ENCODE measurements at regions not wholly inside any gene's neighbourhood (a gene's known extent, or its start where the extent isn't known, plus 50 kb on each side); places are given as distances from the start of the nearest gene placed in this dataset.

- no peak for DNase-seq (ENCODE audit: low read depth in 6 of 9, low spot score in 9 of 9)
- no peaks in the 10 kb centered on the region for H3K4me1 ChIP-seq (ENCODE audit: control insufficient read depth in 2 of 2, insufficient read depth in 2 of 2, low read length in 2 of 2)
- H3K4me3 ChIP-seq (ENCODE audit: low read length in 2 of 2), result no peak overlapping the region
- H3K36me3 ChIP-seq (ENCODE audit: control insufficient read depth in 2 of 2, insufficient read depth in 2 of 2, low read length in 1 of 2), result no peaks in the 10 kb centered on the region
- 93% methylated on average over 5 of the region's 5 CpGs for WGBS
- no peaks in the 10 kb centered on the region for H3K9me3 ChIP-seq (ENCODE audit: control insufficient read depth in 2 of 2, insufficient read depth in 1 of 2, low read length in 1 of 2)
- no peak overlapping the region for H3K27ac ChIP-seq (ENCODE audit: low read depth in 1 of 2, low read length in 1 of 2)
- no peaks in the 10 kb centered on the region for H3K27me3 ChIP-seq (ENCODE audit: control insufficient read depth in 2 of 2, insufficient read depth in 1 of 2, low read length in 1 of 2)
Measured at GRCh38 chr4:24033626-24034025, 143.8 kb upstream of the PPARGC1A start.

DNA sequence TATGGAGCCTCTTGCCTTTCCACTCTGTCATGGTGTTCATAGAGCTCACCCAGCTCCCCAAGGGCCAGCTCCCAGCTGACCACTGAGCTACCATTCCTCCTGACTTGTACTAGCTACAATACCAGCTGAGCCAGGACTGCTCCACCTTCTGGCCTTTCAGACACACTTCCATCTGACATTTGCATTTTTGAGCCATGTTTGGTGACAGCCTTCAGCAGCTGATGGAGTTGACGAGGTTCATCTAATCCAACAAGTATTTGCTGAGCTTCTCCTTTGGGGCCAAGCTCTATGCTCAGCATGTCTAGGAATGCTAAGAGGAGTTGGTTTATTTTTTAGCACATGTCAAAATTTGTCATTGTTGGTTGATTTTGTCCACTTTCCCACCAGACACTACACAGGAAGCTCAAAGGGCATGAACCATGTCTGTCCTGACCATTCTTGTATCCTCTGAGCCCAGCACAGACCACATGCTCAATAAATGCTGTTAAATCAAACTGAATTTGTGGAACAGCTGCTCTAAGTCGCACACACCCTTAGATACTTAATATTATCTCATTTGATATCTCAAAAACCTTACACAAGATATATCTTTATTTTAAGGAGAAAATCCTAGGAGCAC, 142.6 kb upstream of the PPARGC1A start:
- Histone ChIP-seq H3K27ac (ENCODE audit: low read depth in 1 of 2, low read length in 1 of 2) (no peak overlapping the region), H3K4me1 (ENCODE audit: control insufficient read depth in 2 of 2, insufficient read depth in 2 of 2, low read length in 2 of 2) (no peaks in the 10 kb centered on the region), H3K36me3 (ENCODE audit: control insufficient read depth in 2 of 2, insufficient read depth in 2 of 2, low read length in 1 of 2) (no peaks in the 10 kb centered on the region), H3K4me3 (ENCODE audit: low read length in 2 of 2) (no peak overlapping the region), H3K27me3 (ENCODE audit: control insufficient read depth in 2 of 2, insufficient read depth in 1 of 2, low read length in 1 of 2) (no peaks in the 10 kb centered on the region), H3K9me3 (ENCODE audit: control insufficient read depth in 2 of 2, insufficient read depth in 1 of 2, low read length in 1 of 2) (no peaks in the 10 kb centered on the region)
- 74% methylated on average over 2 of the region's 2 CpGs for WGBS
- no peak for DNase-seq (ENCODE audit: low read depth in 6 of 9, low spot score in 9 of 9)

DNA sequence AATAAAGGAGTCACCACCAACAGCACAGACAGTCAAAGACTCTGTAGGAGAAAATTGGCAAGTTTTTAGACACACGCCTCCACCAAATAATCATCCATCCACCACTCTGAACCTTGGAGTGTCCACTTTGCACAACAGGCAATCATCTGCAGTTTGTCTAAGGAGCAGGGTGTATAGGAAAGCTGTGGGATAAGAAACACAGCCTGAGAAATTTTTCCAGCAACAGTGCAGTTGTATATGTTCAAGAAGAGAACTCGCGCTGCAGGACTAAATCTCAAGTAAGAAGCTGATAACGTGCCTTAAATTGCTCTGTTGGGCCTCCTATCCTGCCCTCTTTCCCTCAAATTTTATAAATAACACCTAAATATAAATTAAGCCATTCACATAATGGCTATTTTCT, 136.7 kb upstream of the PPARGC1A start:
- DNase-seq (ENCODE audit: low read depth in 6 of 9, low spot score in 9 of 9), result no peak
- H3K4me1 ChIP-seq (ENCODE audit: control insufficient read depth in 2 of 2, insufficient read depth in 2 of 2, low read length in 2 of 2), result no peaks in the 10 kb centered on the region
- H3K27me3 ChIP-seq (ENCODE audit: control insufficient read depth in 2 of 2, insufficient read depth in 1 of 2, low read length in 1 of 2), result no peaks in the 10 kb centered on the region
- 83% methylated on average over 4 of the region's 4 CpGs for WGBS
- no peak overlapping the region for H3K27ac ChIP-seq (ENCODE audit: low read depth in 1 of 2, low read length in 1 of 2)
- no peaks in the 10 kb centered on the region for H3K9me3 ChIP-seq (ENCODE audit: control insufficient read depth in 2 of 2, insufficient read depth in 1 of 2, low read length in 1 of 2)
- no peaks in the 10 kb centered on the region for H3K36me3 ChIP-seq (ENCODE audit: control insufficient read depth in 2 of 2, insufficient read depth in 2 of 2, low read length in 1 of 2)
- H3K4me3 ChIP-seq (ENCODE audit: low read length in 2 of 2), result no peak overlapping the region

- Histone ChIP-seq H3K4me1 (ENCODE audit: control insufficient read depth in 2 of 2, insufficient read depth in 2 of 2, low read length in 2 of 2) (no peaks in the 10 kb centered on the region), H3K36me3 (ENCODE audit: control insufficient read depth in 2 of 2, insufficient read depth in 2 of 2, low read length in 1 of 2) (no peaks in the 10 kb centered on the region), H3K27ac (ENCODE audit: low read depth in 1 of 2, low read length in 1 of 2) (no peak overlapping the region), H3K27me3 (ENCODE audit: control insufficient read depth in 2 of 2, insufficient read depth in 1 of 2, low read length in 1 of 2) (no peaks in the 10 kb centered on the region), H3K9me3 (ENCODE audit: control insufficient read depth in 2 of 2, insufficient read depth in 1 of 2, low read length in 1 of 2) (no peaks in the 10 kb centered on the region), H3K4me3 (ENCODE audit: low read length in 2 of 2) (no peak overlapping the region)
- DNase-seq (ENCODE audit: low read depth in 6 of 9, low spot score in 9 of 9), result no peak
- 87% methylated on average over 4 of the region's 4 CpGs for WGBS
Measured at GRCh38 chr4:24024605-24025004, 134.8 kb upstream of the PPARGC1A start.

- 90% methylated on average over 4 of the region's 4 CpGs for WGBS
Measured at GRCh38 chr4:24024157-24024556, 134.3 kb upstream of the PPARGC1A start.

GRCh38 chr4:24015782-24016181, 125.9 kb upstream of the PPARGC1A start:
- H3K4me1 ChIP-seq (ENCODE audit: control insufficient read depth in 2 of 2, insufficient read depth in 2 of 2, low read length in 2 of 2), result no peaks in the 10 kb centered on the region
- H3K27me3 ChIP-seq (ENCODE audit: control insufficient read depth in 2 of 2, insufficient read depth in 1 of 2, low read length in 1 of 2), result no peaks in the 10 kb centered on the region
- H3K36me3 ChIP-seq (ENCODE audit: control insufficient read depth in 2 of 2, insufficient read depth in 2 of 2, low read length in 1 of 2), result no peaks in the 10 kb centered on the region
- H3K9me3 ChIP-seq (ENCODE audit: control insufficient read depth in 2 of 2, insufficient read depth in 1 of 2, low read length in 1 of 2), result no peaks in the 10 kb centered on the region
- WGBS, result 89% methylated on average over 1 of the region's 1 CpG
- no peak overlapping the region for H3K27ac ChIP-seq (ENCODE audit: low read depth in 1 of 2, low read length in 1 of 2)
- H3K4me3 ChIP-seq (ENCODE audit: low read length in 2 of 2), result no peak overlapping the region
- no peak for DNase-seq (ENCODE audit: low read depth in 6 of 9, low spot score in 9 of 9)

More at GRCh38 chr4:24024157-24024556, 134.3 kb upstream of the PPARGC1A start:
- H3K4me1 ChIP-seq (ENCODE audit: control insufficient read depth in 2 of 2, insufficient read depth in 2 of 2, low read length in 2 of 2), result no peaks in the 10 kb centered on the region
- DNase-seq (ENCODE audit: low read depth in 6 of 9, low spot score in 9 of 9), result no peak
- no peak overlapping the region for H3K27ac ChIP-seq (ENCODE audit: low read depth in 1 of 2, low read length in 1 of 2)
- H3K4me3 ChIP-seq (ENCODE audit: low read length in 2 of 2), result no peak overlapping the region
- no peaks in the 10 kb centered on the region for H3K9me3 ChIP-seq (ENCODE audit: control insufficient read depth in 2 of 2, insufficient read depth in 1 of 2, low read length in 1 of 2)
- no peaks in the 10 kb centered on the region for H3K36me3 ChIP-seq (ENCODE audit: control insufficient read depth in 2 of 2, insufficient read depth in 2 of 2, low read length in 1 of 2)
- no peaks in the 10 kb centered on the region for H3K27me3 ChIP-seq (ENCODE audit: control insufficient read depth in 2 of 2, insufficient read depth in 1 of 2, low read length in 1 of 2)

- DNase-seq (ENCODE audit: low read depth in 6 of 9, low spot score in 9 of 9), result no peak
Measured at GRCh38 chr4:24013668-24014422, 124.0 kb upstream of the PPARGC1A start.

DNA sequence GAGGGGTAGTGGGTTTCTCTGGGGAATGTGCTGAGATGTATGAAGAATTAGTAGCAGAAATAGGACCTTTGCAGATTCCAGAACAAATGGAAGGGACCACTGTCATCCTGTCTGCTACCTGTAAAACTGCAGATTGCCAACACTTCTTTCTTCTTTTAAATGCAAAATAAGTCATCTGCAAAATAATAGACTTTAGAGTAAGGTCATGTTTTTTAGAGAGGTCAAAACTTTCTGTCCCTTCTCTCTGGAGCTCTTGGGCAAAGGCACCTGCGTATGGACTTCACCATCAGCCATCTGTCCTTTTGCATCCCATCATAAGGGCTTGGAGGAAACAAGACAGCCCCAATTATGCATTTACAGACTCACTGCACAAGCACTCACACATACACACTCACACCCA, 121.1 kb upstream of the PPARGC1A start:
- 75% methylated on average over 1 of the region's 1 CpG for WGBS
- DNase-seq (ENCODE audit: low read depth in 6 of 9, low spot score in 9 of 9), result no peak
- no peak overlapping the region for H3K4me3 ChIP-seq (ENCODE audit: low read length in 2 of 2)

More at GRCh38 chr4:24013668-24014422, 124.0 kb upstream of the PPARGC1A start:
- no peaks in the 10 kb centered on the region for H3K27me3 ChIP-seq (ENCODE audit: control insufficient read depth in 2 of 2, insufficient read depth in 1 of 2, low read length in 1 of 2)
- no peaks in the 10 kb centered on the region for H3K36me3 ChIP-seq (ENCODE audit: control insufficient read depth in 2 of 2, insufficient read depth in 2 of 2, low read length in 1 of 2)
- no peak overlapping the region for H3K27ac ChIP-seq (ENCODE audit: low read depth in 1 of 2, low read length in 1 of 2)
- no peaks in the 10 kb centered on the region for H3K9me3 ChIP-seq (ENCODE audit: control insufficient read depth in 2 of 2, insufficient read depth in 1 of 2, low read length in 1 of 2)
- no peaks in the 10 kb centered on the region for H3K4me1 ChIP-seq (ENCODE audit: control insufficient read depth in 2 of 2, insufficient read depth in 2 of 2, low read length in 2 of 2)
- WGBS, result 79% methylated on average over 8 of the region's 8 CpGs
- no peak overlapping the region for H3K4me3 ChIP-seq (ENCODE audit: low read length in 2 of 2)

GRCh38 chr4:24010573-24010972, 120.7 kb upstream of the PPARGC1A start:
- no peaks in the 10 kb centered on the region for H3K4me1 ChIP-seq (ENCODE audit: control insufficient read depth in 2 of 2, insufficient read depth in 2 of 2, low read length in 2 of 2)
- WGBS, result 51% methylated on average over 3 of the region's 3 CpGs
- no peak for DNase-seq (ENCODE audit: low read depth in 6 of 9, low spot score in 9 of 9)

More for the DNA sequence above, 121.1 kb upstream of the PPARGC1A start:
- Histone ChIP-seq H3K4me1 (ENCODE audit: control insufficient read depth in 2 of 2, insufficient read depth in 2 of 2, low read length in 2 of 2) (no peaks in the 10 kb centered on the region), H3K36me3 (ENCODE audit: control insufficient read depth in 2 of 2, insufficient read depth in 2 of 2, low read length in 1 of 2) (no peaks in the 10 kb centered on the region), H3K9me3 (ENCODE audit: control insufficient read depth in 2 of 2, insufficient read depth in 1 of 2, low read length in 1 of 2) (no peaks in the 10 kb centered on the region), H3K27me3 (ENCODE audit: control insufficient read depth in 2 of 2, insufficient read depth in 1 of 2, low read length in 1 of 2) (no peaks in the 10 kb centered on the region), H3K27ac (ENCODE audit: low read depth in 1 of 2, low read length in 1 of 2) (no peak overlapping the region)

More at GRCh38 chr4:24010573-24010972, 120.7 kb upstream of the PPARGC1A start:
- Histone ChIP-seq H3K27me3 (ENCODE audit: control insufficient read depth in 2 of 2, insufficient read depth in 1 of 2, low read length in 1 of 2) (no peaks in the 10 kb centered on the region), H3K4me3 (ENCODE audit: low read length in 2 of 2) (no peak overlapping the region), H3K9me3 (ENCODE audit: control insufficient read depth in 2 of 2, insufficient read depth in 1 of 2, low read length in 1 of 2) (no peaks in the 10 kb centered on the region), H3K27ac (ENCODE audit: low read depth in 1 of 2, low read length in 1 of 2) (no peak overlapping the region), H3K36me3 (ENCODE audit: control insufficient read depth in 2 of 2, insufficient read depth in 2 of 2, low read length in 1 of 2) (no peaks in the 10 kb centered on the region)
